Activated CD4-positive, alpha-beta memory T cell treated with anti-CD3 and anti-CD28 coated beads, Interleukin-2, amount 10 ng/mL, durations not matched to agents 7 days and 5 days (primary cell): ENCODE measurements at regions not wholly inside any gene's neighbourhood (a gene's known extent, or its start where the extent isn't known, plus 50 kb on each side); places are given as distances from the start of the nearest gene placed in this dataset.

Source experiments
- CTCF ChIA-PET: fragments of 350-600 bp; sonication (Branson Sonifier 250); formaldehyde crosslinking; loops from one replicate; lab custom pipeline; 2021; ENCODE audit warnings: antibody characterized with exemption, inconsistent platforms; lab: Charles Lee
- POLR2A ChIA-PET: fragments of 350-600 bp; sonication (Branson Sonifier 250); formaldehyde crosslinking; loops from one replicate; lab custom pipeline; 2021; ENCODE audit warnings: antibody characterized with exemption; lab: Charles Lee
- DNase-seq: peaks from one replicate; pipeline ENCODE4 v3.0.0-alpha.2; 2020
- H3K27ac Mint-ChIP-seq: one replicate; pipeline ENCODE4 v1.8.0; 2021; ENCODE audit warnings: mild to moderate bottlenecking, mixed read lengths
- H3K27me3 Mint-ChIP-seq: one replicate; pipeline ENCODE4 v1.8.0; 2021; ENCODE audit warnings: mixed read lengths
- H3K36me3 Mint-ChIP-seq: one replicate; pipeline ENCODE4 v1.8.0; 2021; ENCODE audit warnings: low read depth, mixed read lengths
- H3K4me1 Mint-ChIP-seq: one replicate; pipeline ENCODE4 v1.8.0; 2021; ENCODE audit warnings: mixed read lengths
- H3K4me3 Mint-ChIP-seq: one replicate; pipeline ENCODE4 v1.8.0; 2021; ENCODE audit warnings: mild to moderate bottlenecking, mixed read lengths
- H3K9me3 Mint-ChIP-seq: one replicate; pipeline ENCODE4 v1.8.0; 2021; ENCODE audit warnings: mixed read lengths

- Mint-ChIP-seq H3K36me3 (no peaks in the 10 kb centered on the region), H3K9me3 (peaks cover 4% of the 10 kb centered on the region), H3K4me1 (no peaks in the 10 kb centered on the region), H3K4me3 (no peak overlapping the region), H3K27ac (no peak overlapping the region), H3K27me3 (no peaks in the 10 kb centered on the region)
- no peak for DNase-seq
- CTCF ChIA-PET = no interaction called here
- POLR2A ChIA-PET = no interaction called here
Observed at GRCh38 chr4:178811356-178811755, 1369.1 kb upstream of the AGA start.

GRCh38 chr4:178812866-178813265 is 1370.6 kb upstream of the AGA start:
- no peaks in the 10 kb centered on the region for H3K27me3 Mint-ChIP-seq
- H3K9me3 Mint-ChIP-seq = peaks cover 4% of the 10 kb centered on the region
- ChIA-PET POLR2A (no interaction called here), CTCF (no interaction called here)
- H3K4me3 Mint-ChIP-seq = no peak overlapping the region
- H3K36me3 Mint-ChIP-seq = no peaks in the 10 kb centered on the region
- no peaks in the 10 kb centered on the region for H3K4me1 Mint-ChIP-seq
- DNase-seq = no peak
- no peak overlapping the region for H3K27ac Mint-ChIP-seq

GRCh38 chr4:178814908-178815307 is 1372.7 kb upstream of the AGA start:
- Mint-ChIP-seq H3K4me1 (no peaks in the 10 kb centered on the region), H3K9me3 (peaks cover 4% of the 10 kb centered on the region), H3K27me3 (no peaks in the 10 kb centered on the region), H3K36me3 (no peaks in the 10 kb centered on the region), H3K27ac (no peak overlapping the region), H3K4me3 (no peak overlapping the region)
- POLR2A ChIA-PET = no interaction called here
- no peak for DNase-seq
- CTCF ChIA-PET = no interaction called here

GRCh38 chr4:178823673-178824295 is 1381.5 kb upstream of the AGA start:
- Mint-ChIP-seq H3K36me3 (no peaks in the 10 kb centered on the region), H3K27ac (no peak overlapping the region), H3K9me3 (peaks cover 5% of the 10 kb centered on the region), H3K4me1 (no peaks in the 10 kb centered on the region), H3K27me3 (no peaks in the 10 kb centered on the region), H3K4me3 (no peak overlapping the region)
- ChIA-PET POLR2A (no interaction called here), CTCF (no interaction called here)
- no peak for DNase-seq

GRCh38 chr4:178836865-178837264 is 1394.6 kb upstream of the AGA start:
- no peak for DNase-seq
- Mint-ChIP-seq H3K27me3 (no peaks in the 10 kb centered on the region), H3K27ac (no peak overlapping the region), H3K36me3 (no peaks in the 10 kb centered on the region), H3K9me3 (peaks cover 3% of the 10 kb centered on the region), H3K4me1 (no peaks in the 10 kb centered on the region), H3K4me3 (no peak overlapping the region)
- POLR2A ChIA-PET = no interaction called here
- CTCF ChIA-PET = no interaction called here

- no peak overlapping the region for H3K27ac Mint-ChIP-seq
- DNase-seq = no peak
- ChIA-PET CTCF (no interaction called here), POLR2A (no interaction called here)
- no peaks in the 10 kb centered on the region for H3K4me1 Mint-ChIP-seq
- H3K9me3 Mint-ChIP-seq = peaks cover 3% of the 10 kb centered on the region
- no peaks in the 10 kb centered on the region for H3K27me3 Mint-ChIP-seq
- H3K36me3 Mint-ChIP-seq = no peaks in the 10 kb centered on the region
- no peak overlapping the region for H3K4me3 Mint-ChIP-seq
Observed at GRCh38 chr4:178838776-178839175, 1396.5 kb upstream of the AGA start.

- H3K36me3 Mint-ChIP-seq = no peaks in the 10 kb centered on the region
- POLR2A ChIA-PET = no interaction called here
- no peak for DNase-seq
- no peaks in the 10 kb centered on the region for H3K4me1 Mint-ChIP-seq
- H3K9me3 Mint-ChIP-seq = peaks cover 2% of the 10 kb centered on the region
- no peak overlapping the region for H3K27ac Mint-ChIP-seq
- no peak overlapping the region for H3K4me3 Mint-ChIP-seq
- CTCF ChIA-PET = no interaction called here
- H3K27me3 Mint-ChIP-seq = no peaks in the 10 kb centered on the region
Observed at GRCh38 chr4:178856139-178856800, 1414.0 kb upstream of the AGA start.

GRCh38 chr4:178871476-178871875 is 1429.2 kb upstream of the AGA start:
- no peak overlapping the region for H3K27ac Mint-ChIP-seq
- H3K36me3 Mint-ChIP-seq = no peaks in the 10 kb centered on the region
- H3K27me3 Mint-ChIP-seq = no peaks in the 10 kb centered on the region
- no peaks in the 10 kb centered on the region for H3K9me3 Mint-ChIP-seq
- CTCF ChIA-PET = no interaction called here
- no peak for DNase-seq
- POLR2A ChIA-PET = no interaction called here
- no peaks in the 10 kb centered on the region for H3K4me1 Mint-ChIP-seq
- H3K4me3 Mint-ChIP-seq = no peak overlapping the region

- no peak overlapping the region for H3K4me3 Mint-ChIP-seq
- ChIA-PET POLR2A (no interaction called here), CTCF (no interaction called here)
- no peaks in the 10 kb centered on the region for H3K27me3 Mint-ChIP-seq
- peaks cover 5% of the 10 kb centered on the region for H3K9me3 Mint-ChIP-seq
- no peaks in the 10 kb centered on the region for H3K36me3 Mint-ChIP-seq
- no peak for DNase-seq
- no peaks in the 10 kb centered on the region for H3K4me1 Mint-ChIP-seq
- H3K27ac Mint-ChIP-seq = no peak overlapping the region
Observed at GRCh38 chr4:178881937-178882336, 1439.7 kb upstream of the AGA start.

- Mint-ChIP-seq H3K4me1 (no peaks in the 10 kb centered on the region), H3K27ac (no peak overlapping the region), H3K4me3 (no peak overlapping the region), H3K9me3 (peaks cover 4% of the 10 kb centered on the region), H3K36me3 (no peaks in the 10 kb centered on the region), H3K27me3 (no peaks in the 10 kb centered on the region)
- CTCF ChIA-PET = no interaction called here
- no peak for DNase-seq
- POLR2A ChIA-PET = no interaction called here
Observed at GRCh38 chr4:178894126-178894525, 1451.9 kb upstream of the AGA start.

GRCh38 chr4:178899084-178899483 is 1456.8 kb upstream of the AGA start:
- no peaks in the 10 kb centered on the region for H3K4me1 Mint-ChIP-seq
- CTCF ChIA-PET = no interaction called here
- no peak overlapping the region for H3K4me3 Mint-ChIP-seq
- POLR2A ChIA-PET = no interaction called here
- no peak overlapping the region for H3K27ac Mint-ChIP-seq
- H3K27me3 Mint-ChIP-seq = no peaks in the 10 kb centered on the region
- peaks cover 4% of the 10 kb centered on the region for H3K9me3 Mint-ChIP-seq
- DNase-seq = no peak
- no peaks in the 10 kb centered on the region for H3K36me3 Mint-ChIP-seq

GRCh38 chr4:178917756-178918155 is 1475.5 kb upstream of the AGA start:
- ChIA-PET POLR2A (no interaction called here), CTCF (no interaction called here)
- H3K36me3 Mint-ChIP-seq = no peaks in the 10 kb centered on the region
- H3K4me3 Mint-ChIP-seq = no peak overlapping the region
- DNase-seq = no peak
- H3K27me3 Mint-ChIP-seq = no peaks in the 10 kb centered on the region
- no peaks in the 10 kb centered on the region for H3K9me3 Mint-ChIP-seq
- H3K4me1 Mint-ChIP-seq = no peaks in the 10 kb centered on the region
- H3K27ac Mint-ChIP-seq = no peak overlapping the region

GRCh38 chr4:178937130-178937529 is 1494.9 kb upstream of the AGA start:
- H3K27me3 Mint-ChIP-seq = no peaks in the 10 kb centered on the region
- CTCF ChIA-PET = no interaction called here
- POLR2A ChIA-PET = no interaction called here
- H3K4me1 Mint-ChIP-seq = no peaks in the 10 kb centered on the region
- DNase-seq = no peak
- H3K27ac Mint-ChIP-seq = no peak overlapping the region
- H3K9me3 Mint-ChIP-seq = peaks cover 2% of the 10 kb centered on the region
- H3K36me3 Mint-ChIP-seq = no peaks in the 10 kb centered on the region
- no peak overlapping the region for H3K4me3 Mint-ChIP-seq

GRCh38 chr4:178941975-178942374 is 1499.7 kb upstream of the AGA start:
- POLR2A ChIA-PET = no interaction called here

More at GRCh38 chr4:178941975-178942374, 1499.7 kb upstream of the AGA start:
- CTCF ChIA-PET = no interaction called here
- Mint-ChIP-seq H3K36me3 (no peaks in the 10 kb centered on the region), H3K27me3 (no peaks in the 10 kb centered on the region), H3K9me3 (peaks cover 2% of the 10 kb centered on the region), H3K27ac (no peak overlapping the region), H3K4me3 (no peak overlapping the region), H3K4me1 (no peaks in the 10 kb centered on the region)
- DNase-seq = no peak
